ENCODE measurements at regions not wholly inside any gene's neighbourhood (a gene's known extent, or its start where the extent isn't known, plus 50 kb on each side); places are given as distances from the start of the nearest gene placed in this dataset.

DNA sequence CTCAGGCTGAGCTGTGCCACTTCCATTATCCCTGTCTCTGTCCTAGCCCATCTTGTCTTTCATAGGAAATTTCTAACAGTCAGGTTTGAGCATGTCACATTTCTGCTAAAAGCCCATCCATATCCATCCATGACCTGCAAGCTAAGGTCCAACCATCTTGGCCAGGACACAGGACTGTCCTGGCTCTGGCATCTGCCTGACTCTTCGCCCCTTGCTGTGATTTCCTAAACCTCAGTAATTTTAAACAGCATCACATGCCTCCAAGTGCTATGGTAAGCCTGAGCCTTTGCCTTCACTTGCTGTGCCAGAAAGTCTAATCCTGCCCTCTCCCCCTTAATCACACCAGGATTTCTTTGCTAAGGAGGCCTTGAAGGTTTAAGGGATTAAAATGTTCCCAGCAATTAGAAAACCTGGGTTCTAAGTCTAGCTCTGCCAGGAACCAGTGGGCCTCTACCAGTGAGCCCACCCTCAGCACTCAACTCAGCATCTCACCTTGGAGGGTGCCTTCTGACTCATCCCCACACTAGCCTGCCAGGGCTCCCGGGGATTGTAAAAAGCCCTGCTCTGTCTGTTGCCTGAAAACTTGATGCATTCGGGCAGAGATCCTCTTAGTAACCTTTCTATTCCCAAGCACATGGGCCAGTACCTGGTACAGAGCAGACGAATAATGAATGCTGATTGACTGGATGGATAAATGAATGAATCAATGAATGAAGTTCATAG lies 411.0 kb downstream of the LRATD1 start:
- Mint-ChIP-seq H3K36me3 (ENCODE audit: low read depth) (peaks cover 6% of the 10 kb centered on the region; the same call in 2 of the 3 replicates), H3K27ac (peak overlapping the region; percentile 67), H3K4me1 (peaks cover 43% of the 10 kb centered on the region), H3K4me3 (no peak overlapping the region; the same call in 2 of the 3 replicates), H3K27me3 (ENCODE audit: insufficient read depth, low read depth, poor library complexity) (peaks cover 15% of the 10 kb centered on the region), H3K9me3 (peaks cover 4% of the 10 kb centered on the region; the same call in 2 of the 3 replicates)
- TF ChIP-seq JUNB (IDR thresholded peaks at IDR 0.05; ENCODE audit: unreplicated experiment): no peak
- Histone ChIP-seq H3K9me2 (ENCODE audit: insufficient read depth) (0 out of 2 replicates have a peak, but pooled peaks cover 9% of the 10 kb centered on the region), H3F3A (replicated peaks; ENCODE audit: low read depth) (no peaks in the 10 kb centered on the region), H3K79me2 (replicated peaks; ENCODE audit: insufficient read depth) (no peaks in the 10 kb centered on the region), H3K4me1 (ENCODE audit: insufficient read depth) (peaks cover 31% of the 10 kb centered on the region), H3K4me2 (peak overlapping the region; percentile 48), H3K4me3 (no peak overlapping the region), H4K20me1 (replicated peaks; ENCODE audit: insufficient read depth) (no peaks in the 10 kb centered on the region), H3K27ac (ENCODE audit: low read depth) (no peak overlapping the region), H2AFZ (peak overlapping the region; percentile 60; the same call in 1 of the 2 replicates), H3K27me3 (ENCODE audit: insufficient read depth) (no peaks in the 10 kb centered on the region), H3K36me3 (ENCODE audit: insufficient read depth) (no peaks in the 10 kb centered on the region)
- peak; percentile 60 for ATAC-seq
- DNase-seq (ENCODE audit: low spot score): no peak

DNA sequence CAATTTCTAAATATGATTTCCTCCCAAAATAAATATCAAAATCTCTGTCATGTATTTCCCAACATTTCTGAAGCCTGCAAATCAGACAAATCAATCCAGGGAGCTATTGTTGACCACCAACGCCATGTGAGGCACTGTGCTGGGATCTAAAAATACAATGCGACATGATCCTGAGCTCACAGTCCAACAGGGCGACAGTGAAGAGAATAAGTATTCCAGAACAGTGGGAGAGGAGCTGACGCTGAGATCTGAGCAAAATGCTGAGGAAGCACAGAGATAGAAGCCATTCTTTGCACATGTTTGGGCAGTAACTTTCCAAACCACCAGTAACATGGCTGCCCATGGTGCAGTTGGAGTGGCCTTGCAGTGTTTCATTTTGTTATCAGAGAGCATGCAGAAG lies 412.5 kb downstream of the LRATD1 start:
- Histone ChIP-seq H3F3A (replicated peaks; ENCODE audit: low read depth) (no peaks in the 10 kb centered on the region), H3K9me2 (ENCODE audit: insufficient read depth) (0 out of 2 replicates have a peak, but pooled peaks cover 5% of the 10 kb centered on the region), H3K27me3 (ENCODE audit: insufficient read depth) (no peaks in the 10 kb centered on the region), H3K4me1 (ENCODE audit: insufficient read depth) (peaks cover 31% of the 10 kb centered on the region), H3K4me2 (no peak overlapping the region), H3K4me3 (no peak overlapping the region), H3K79me2 (replicated peaks; ENCODE audit: insufficient read depth) (no peaks in the 10 kb centered on the region), H3K36me3 (ENCODE audit: insufficient read depth) (no peaks in the 10 kb centered on the region), H3K27ac (ENCODE audit: low read depth) (no peak overlapping the region), H2AFZ (peak overlapping the region; percentile 44; the same call in 1 of the 2 replicates), H4K20me1 (replicated peaks; ENCODE audit: insufficient read depth) (no peaks in the 10 kb centered on the region)
- Mint-ChIP-seq H3K27me3 (ENCODE audit: insufficient read depth, low read depth, poor library complexity) (peaks cover 19% of the 10 kb centered on the region), H3K4me3 (no peak overlapping the region), H3K36me3 (ENCODE audit: low read depth) (peaks cover 6% of the 10 kb centered on the region; the same call in 2 of the 3 replicates), H3K27ac (no peak overlapping the region), H3K9me3 (peaks cover 4% of the 10 kb centered on the region; the same call in 2 of the 3 replicates), H3K4me1 (peaks cover 44% of the 10 kb centered on the region)
- ATAC-seq (no peak), DNase-seq (ENCODE audit: low spot score) (no peak)
- TF ChIP-seq NANOG (IDR thresholded peaks at IDR 0.05; ENCODE audit: borderline replicate concordance): no peak
- TF ChIP-seq, protein P1, sequence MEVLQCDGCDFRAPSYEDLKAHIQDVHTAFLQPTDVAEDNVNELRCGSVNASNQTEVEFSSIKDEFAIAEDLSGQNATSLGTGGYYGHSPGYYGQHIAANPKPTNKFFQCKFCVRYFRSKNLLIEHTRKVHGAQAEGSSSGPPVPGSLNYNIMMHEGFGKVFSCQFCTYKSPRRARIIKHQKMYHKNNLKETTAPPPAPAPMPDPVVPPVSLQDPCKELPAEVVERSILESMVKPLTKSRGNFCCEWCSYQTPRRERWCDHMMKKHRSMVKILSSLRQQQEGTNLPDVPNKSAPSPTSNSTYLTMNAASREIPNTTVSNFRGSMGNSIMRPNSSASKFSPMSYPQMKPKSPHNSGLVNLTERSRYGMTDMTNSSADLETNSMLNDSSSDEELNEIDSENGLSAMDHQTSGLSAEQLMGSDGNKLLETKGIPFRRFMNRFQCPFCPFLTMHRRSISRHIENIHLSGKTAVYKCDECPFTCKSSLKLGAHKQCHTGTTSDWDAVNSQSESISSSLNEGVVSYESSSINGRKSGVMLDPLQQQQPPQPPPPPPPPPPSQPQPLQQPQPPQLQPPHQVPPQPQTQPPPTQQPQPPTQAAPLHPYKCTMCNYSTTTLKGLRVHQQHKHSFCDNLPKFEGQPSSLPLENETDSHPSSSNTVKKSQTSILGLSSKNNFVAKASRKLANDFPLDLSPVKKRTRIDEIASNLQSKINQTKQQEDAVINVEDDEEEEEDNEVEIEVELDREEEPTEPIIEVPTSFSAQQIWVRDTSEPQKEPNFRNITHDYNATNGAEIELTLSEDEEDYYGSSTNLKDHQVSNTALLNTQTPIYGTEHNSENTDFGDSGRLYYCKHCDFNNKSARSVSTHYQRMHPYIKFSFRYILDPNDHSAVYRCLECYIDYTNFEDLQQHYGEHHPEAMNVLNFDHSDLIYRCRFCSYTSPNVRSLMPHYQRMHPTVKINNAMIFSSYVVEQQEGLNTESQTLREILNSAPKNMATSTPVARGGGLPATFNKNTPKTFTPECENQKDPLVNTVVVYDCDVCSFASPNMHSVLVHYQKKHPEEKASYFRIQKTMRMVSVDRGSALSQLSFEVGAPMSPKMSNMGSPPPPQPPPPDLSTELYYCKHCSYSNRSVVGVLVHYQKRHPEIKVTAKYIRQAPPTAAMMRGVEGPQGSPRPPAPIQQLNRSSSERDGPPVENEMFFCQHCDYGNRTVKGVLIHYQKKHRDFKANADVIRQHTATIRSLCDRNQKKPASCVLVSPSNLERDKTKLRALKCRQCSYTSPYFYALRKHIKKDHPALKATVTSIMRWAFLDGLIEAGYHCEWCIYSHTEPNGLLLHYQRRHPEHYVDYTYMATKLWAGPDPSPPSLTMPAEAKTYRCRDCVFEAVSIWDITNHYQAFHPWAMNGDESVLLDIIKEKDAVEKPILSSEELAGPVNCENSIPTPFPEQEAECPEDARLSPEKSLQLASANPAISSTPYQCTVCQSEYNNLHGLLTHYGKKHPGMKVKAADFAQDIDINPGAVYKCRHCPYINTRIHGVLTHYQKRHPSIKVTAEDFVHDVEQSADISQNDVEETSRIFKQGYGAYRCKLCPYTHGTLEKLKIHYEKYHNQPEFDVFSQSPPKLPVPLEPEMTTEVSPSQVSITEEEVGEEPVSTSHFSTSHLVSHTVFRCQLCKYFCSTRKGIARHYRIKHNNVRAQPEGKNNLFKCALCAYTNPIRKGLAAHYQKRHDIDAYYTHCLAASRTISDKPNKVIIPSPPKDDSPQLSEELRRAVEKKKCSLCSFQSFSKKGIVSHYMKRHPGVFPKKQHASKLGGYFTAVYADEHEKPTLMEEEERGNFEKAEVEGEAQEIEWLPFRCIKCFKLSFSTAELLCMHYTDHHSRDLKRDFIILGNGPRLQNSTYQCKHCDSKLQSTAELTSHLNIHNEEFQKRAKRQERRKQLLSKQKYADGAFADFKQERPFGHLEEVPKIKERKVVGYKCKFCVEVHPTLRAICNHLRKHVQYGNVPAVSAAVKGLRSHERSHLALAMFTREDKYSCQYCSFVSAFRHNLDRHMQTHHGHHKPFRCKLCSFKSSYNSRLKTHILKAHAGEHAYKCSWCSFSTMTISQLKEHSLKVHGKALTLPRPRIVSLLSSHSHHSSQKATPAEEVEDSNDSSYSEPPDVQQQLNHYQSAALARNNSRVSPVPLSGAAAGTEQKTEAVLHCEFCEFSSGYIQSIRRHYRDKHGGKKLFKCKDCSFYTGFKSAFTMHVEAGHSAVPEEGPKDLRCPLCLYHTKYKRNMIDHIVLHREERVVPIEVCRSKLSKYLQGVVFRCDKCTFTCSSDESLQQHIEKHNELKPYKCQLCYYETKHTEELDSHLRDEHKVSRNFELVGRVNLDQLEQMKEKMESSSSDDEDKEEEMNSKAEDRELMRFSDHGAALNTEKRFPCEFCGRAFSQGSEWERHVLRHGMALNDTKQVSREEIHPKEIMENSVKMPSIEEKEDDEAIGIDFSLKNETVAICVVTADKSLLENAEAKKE (CRISPR knock-in tag; IDR thresholded peaks at IDR 0.05): no peak
- no peak for TF ChIP-seq CREB1 (CRISPR knock-in tag; IDR thresholded peaks at IDR 0.05; ENCODE audit: low read depth)
- no peak for TF ChIP-seq STAT1 (IDR thresholded peaks at IDR 0.05; ENCODE audit: unreplicated experiment)
- TF ChIP-seq ZNF331 (CRISPR knock-in tag; IDR thresholded peaks at IDR 0.05; ENCODE audit: low read depth): no peak
- TF ChIP-seq EZH2phosphoT487 (IDR thresholded peaks at IDR 0.05; ENCODE audit: unreplicated experiment): no peak
- TF ChIP-seq, protein P2, sequence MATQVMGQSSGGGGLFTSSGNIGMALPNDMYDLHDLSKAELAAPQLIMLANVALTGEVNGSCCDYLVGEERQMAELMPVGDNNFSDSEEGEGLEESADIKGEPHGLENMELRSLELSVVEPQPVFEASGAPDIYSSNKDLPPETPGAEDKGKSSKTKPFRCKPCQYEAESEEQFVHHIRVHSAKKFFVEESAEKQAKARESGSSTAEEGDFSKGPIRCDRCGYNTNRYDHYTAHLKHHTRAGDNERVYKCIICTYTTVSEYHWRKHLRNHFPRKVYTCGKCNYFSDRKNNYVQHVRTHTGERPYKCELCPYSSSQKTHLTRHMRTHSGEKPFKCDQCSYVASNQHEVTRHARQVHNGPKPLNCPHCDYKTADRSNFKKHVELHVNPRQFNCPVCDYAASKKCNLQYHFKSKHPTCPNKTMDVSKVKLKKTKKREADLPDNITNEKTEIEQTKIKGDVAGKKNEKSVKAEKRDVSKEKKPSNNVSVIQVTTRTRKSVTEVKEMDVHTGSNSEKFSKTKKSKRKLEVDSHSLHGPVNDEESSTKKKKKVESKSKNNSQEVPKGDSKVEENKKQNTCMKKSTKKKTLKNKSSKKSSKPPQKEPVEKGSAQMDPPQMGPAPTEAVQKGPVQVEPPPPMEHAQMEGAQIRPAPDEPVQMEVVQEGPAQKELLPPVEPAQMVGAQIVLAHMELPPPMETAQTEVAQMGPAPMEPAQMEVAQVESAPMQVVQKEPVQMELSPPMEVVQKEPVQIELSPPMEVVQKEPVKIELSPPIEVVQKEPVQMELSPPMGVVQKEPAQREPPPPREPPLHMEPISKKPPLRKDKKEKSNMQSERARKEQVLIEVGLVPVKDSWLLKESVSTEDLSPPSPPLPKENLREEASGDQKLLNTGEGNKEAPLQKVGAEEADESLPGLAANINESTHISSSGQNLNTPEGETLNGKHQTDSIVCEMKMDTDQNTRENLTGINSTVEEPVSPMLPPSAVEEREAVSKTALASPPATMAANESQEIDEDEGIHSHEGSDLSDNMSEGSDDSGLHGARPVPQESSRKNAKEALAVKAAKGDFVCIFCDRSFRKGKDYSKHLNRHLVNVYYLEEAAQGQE (IDR thresholded peaks at IDR 0.05; ENCODE audit: unreplicated experiment): no peak
- no peak for TF ChIP-seq JUNB (IDR thresholded peaks at IDR 0.05; ENCODE audit: unreplicated experiment)
- TF ChIP-seq, protein P3, sequence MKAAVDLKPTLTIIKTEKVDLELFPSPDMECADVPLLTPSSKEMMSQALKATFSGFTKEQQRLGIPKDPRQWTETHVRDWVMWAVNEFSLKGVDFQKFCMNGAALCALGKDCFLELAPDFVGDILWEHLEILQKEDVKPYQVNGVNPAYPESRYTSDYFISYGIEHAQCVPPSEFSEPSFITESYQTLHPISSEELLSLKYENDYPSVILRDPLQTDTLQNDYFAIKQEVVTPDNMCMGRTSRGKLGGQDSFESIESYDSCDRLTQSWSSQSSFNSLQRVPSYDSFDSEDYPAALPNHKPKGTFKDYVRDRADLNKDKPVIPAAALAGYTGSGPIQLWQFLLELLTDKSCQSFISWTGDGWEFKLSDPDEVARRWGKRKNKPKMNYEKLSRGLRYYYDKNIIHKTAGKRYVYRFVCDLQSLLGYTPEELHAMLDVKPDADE (IDR thresholded peaks at IDR 0.05): no peak

Measured in GM23338 (cell line).